ENCODE measurements at regions not wholly inside any gene's neighbourhood (a gene's known extent, or its start where the extent isn't known, plus 50 kb on each side); places are given as distances from the start of the nearest gene placed in this dataset.

DNA sequence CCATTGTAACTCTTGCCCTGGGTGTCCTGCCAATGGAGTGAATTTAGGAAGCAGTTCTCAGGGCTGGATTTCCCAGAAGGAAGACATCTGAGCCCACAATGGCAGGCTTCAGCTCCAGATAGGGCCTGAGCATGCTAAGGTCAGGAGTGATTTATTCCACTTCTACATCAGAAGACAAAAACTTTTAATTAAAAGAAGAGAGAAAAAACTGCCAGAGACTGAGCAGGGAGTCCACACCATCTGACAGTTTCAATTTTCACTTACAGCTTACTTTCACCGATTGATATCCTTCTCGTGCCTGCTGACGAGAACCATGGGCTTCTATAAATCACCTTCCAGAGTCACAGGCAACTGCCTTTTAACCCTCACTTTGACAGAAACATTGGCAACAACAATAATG lies 228.3 kb upstream of the BRINP1 start:
- Mint-ChIP-seq H3K4me3 (ENCODE audit: unreplicated experiment) (no peak overlapping the region), H3K27ac (ENCODE audit: low read depth, unreplicated experiment) (no peak overlapping the region), H3K36me3 (ENCODE audit: insufficient read depth, unreplicated experiment) (no peaks in the 10 kb centered on the region), H3K27me3 (ENCODE audit: insufficient read depth, unreplicated experiment) (no peaks in the 10 kb centered on the region), H3K9me3 (ENCODE audit: unreplicated experiment) (peaks cover 49% of the 10 kb centered on the region), H3K4me1 (ENCODE audit: insufficient read depth, unreplicated experiment) (no peaks in the 10 kb centered on the region)
- ChIA-PET CTCF (interaction anchor here (0.6 kb wide), 1 partner anchor 74 kb away, joined by 3 read pairs; no protein-coding TSS in a partner anchor), POLR2A (no interaction called here)
- no TSS peak for BruUV-seq (replicated peaks)
- TF ChIP-seq, protein P1, sequence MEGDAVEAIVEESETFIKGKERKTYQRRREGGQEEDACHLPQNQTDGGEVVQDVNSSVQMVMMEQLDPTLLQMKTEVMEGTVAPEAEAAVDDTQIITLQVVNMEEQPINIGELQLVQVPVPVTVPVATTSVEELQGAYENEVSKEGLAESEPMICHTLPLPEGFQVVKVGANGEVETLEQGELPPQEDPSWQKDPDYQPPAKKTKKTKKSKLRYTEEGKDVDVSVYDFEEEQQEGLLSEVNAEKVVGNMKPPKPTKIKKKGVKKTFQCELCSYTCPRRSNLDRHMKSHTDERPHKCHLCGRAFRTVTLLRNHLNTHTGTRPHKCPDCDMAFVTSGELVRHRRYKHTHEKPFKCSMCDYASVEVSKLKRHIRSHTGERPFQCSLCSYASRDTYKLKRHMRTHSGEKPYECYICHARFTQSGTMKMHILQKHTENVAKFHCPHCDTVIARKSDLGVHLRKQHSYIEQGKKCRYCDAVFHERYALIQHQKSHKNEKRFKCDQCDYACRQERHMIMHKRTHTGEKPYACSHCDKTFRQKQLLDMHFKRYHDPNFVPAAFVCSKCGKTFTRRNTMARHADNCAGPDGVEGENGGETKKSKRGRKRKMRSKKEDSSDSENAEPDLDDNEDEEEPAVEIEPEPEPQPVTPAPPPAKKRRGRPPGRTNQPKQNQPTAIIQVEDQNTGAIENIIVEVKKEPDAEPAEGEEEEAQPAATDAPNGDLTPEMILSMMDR (IDR thresholded peaks at IDR 0.05; ENCODE audit: unreplicated experiment), result no peak
- intact Hi-C loops (cut with micrococcal nuclease), result no loop called here
- DNase-seq (ENCODE audit: unreplicated experiment), result no peak

DNA sequence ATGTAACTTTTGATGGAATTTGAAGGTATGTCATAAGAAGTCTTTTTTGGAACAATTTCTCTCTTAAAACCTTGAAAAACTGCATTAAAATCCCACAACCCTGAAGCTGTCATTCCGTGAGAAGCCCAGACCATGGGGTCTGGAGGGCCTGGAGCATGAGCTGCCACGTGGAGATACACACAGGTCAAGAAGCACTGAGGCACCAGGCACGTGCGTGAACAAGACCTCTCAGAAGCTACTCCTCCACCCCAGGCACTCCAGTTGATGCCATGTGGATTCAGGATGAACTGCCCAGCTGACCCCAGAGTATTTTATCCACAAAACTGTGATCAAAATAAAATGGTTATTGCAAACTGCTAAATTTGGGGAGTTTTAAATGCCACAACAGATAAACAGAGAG lies 227.5 kb upstream of the BRINP1 start:
- Mint-ChIP-seq H3K4me3 (ENCODE audit: unreplicated experiment) (no peak overlapping the region), H3K9me3 (ENCODE audit: unreplicated experiment) (peaks cover 57% of the 10 kb centered on the region), H3K27ac (ENCODE audit: low read depth, unreplicated experiment) (no peak overlapping the region), H3K4me1 (ENCODE audit: insufficient read depth, unreplicated experiment) (no peaks in the 10 kb centered on the region), H3K27me3 (ENCODE audit: insufficient read depth, unreplicated experiment) (no peaks in the 10 kb centered on the region), H3K36me3 (ENCODE audit: insufficient read depth, unreplicated experiment) (no peaks in the 10 kb centered on the region)
- BruUV-seq (replicated peaks), result no TSS peak
- intact Hi-C loops (cut with micrococcal nuclease), result no loop called here
- TF ChIP-seq, protein P1 (IDR thresholded peaks at IDR 0.05; ENCODE audit: unreplicated experiment), result no peak
- POLR2A ChIA-PET, result no interaction called here
- CTCF ChIA-PET, result no interaction called here
- no peak for DNase-seq (ENCODE audit: unreplicated experiment)

DNA sequence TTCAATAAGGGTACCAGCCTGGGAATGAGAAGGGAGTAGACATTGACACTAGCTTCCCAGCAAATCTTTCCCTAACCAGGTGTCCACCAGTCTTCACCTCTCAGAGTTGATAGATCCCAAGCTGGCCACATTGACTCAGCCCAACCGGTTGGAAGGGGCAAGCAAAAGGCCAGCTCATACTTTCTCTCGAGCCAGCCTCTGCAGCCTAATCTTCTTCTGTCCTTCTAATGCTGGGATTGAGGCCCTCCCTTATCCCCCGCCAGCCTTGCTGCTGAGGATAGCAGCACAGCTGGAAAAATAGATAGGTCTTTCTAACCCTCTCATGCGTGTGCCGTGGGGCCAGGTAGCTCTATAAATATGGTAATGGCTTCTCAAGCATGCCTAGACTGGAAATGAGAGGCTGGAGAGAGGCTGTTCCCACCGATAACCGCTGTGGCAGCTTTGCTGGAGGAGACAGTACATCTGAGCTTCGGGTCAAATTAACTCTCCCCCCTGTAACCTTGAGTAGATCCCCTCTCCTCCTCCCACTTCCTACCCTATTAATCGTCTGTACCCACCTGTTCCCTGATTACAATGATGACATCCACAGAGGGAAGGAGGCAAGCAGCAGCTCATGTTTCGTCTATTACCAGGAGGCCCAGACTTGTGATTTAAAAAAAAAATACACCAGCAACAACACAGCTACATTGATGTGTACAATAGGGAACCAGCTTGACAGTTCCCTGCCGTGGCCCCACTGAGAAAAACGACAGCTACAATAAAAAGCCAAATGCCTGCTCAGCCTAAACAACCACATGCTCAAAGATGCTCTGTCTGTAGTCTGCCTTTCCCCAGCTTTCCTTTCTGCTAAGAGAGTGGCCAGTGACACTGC lies 219.9 kb upstream of the BRINP1 start:
- Mint-ChIP-seq H3K27me3 (ENCODE audit: insufficient read depth, unreplicated experiment) (no peaks in the 10 kb centered on the region), H3K36me3 (ENCODE audit: insufficient read depth, unreplicated experiment) (no peaks in the 10 kb centered on the region), H3K27ac (ENCODE audit: low read depth, unreplicated experiment) (no peak overlapping the region), H3K4me1 (ENCODE audit: insufficient read depth, unreplicated experiment) (no peaks in the 10 kb centered on the region), H3K4me3 (ENCODE audit: unreplicated experiment) (no peak overlapping the region), H3K9me3 (ENCODE audit: unreplicated experiment) (peaks cover 62% of the 10 kb centered on the region)
- TF ChIP-seq, protein P1 (IDR thresholded peaks at IDR 0.05; ENCODE audit: unreplicated experiment), result no peak
- no TSS peak for BruUV-seq (replicated peaks)
- no peak for DNase-seq (ENCODE audit: unreplicated experiment)
- intact Hi-C loops (cut with micrococcal nuclease), result no loop called here
- ChIA-PET CTCF (interaction anchor here (0.6 to 3.1 kb wide), 3 partner anchors 32 to 380 kb away, joined by 3 to 11 read pairs (median 3); no protein-coding TSS in a partner anchor), POLR2A (no interaction called here)

DNA sequence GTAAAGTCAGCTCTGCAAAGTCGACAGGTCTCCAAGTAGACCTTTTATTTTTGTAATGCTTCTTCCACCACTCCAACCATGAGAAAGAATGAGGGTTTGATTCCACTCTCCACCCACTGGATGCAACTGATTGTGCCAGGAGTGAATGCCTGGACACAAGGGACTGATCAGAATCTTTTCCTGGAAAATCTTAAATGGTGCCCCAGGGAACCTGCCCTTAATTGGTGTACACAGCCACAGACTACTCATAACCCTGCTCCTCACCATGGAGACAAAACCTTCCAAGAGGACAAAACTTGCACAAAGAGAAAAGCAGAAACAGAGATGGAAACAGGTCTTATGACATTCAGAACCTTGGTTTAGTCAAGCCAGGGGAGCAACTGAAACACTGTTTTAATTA lies 208.6 kb upstream of the BRINP1 start:
- intact Hi-C loops (cut with micrococcal nuclease), result no loop called here
- POLR2A ChIA-PET, result no interaction called here
- Mint-ChIP-seq H3K36me3 (ENCODE audit: insufficient read depth, unreplicated experiment) (no peaks in the 10 kb centered on the region), H3K9me3 (ENCODE audit: unreplicated experiment) (peaks cover 18% of the 10 kb centered on the region), H3K27ac (ENCODE audit: low read depth, unreplicated experiment) (no peak overlapping the region), H3K4me1 (ENCODE audit: insufficient read depth, unreplicated experiment) (no peaks in the 10 kb centered on the region), H3K4me3 (ENCODE audit: unreplicated experiment) (no peak overlapping the region), H3K27me3 (ENCODE audit: insufficient read depth, unreplicated experiment) (no peaks in the 10 kb centered on the region)
- no TSS peak for BruUV-seq (replicated peaks)
- TF ChIP-seq, protein P1 (IDR thresholded peaks at IDR 0.05; ENCODE audit: unreplicated experiment), result no peak
- CTCF ChIA-PET, result interaction anchor here (0.9 kb wide), 1 partner anchor 26 kb away, joined by 3 read pairs; no protein-coding TSS in a partner anchor
- DNase-seq (ENCODE audit: unreplicated experiment), result no peak

Measured in MCF 10A (cell line).